Endodermal cell (in vitro differentiated cells): ENCODE measurements at regions not wholly inside any gene's neighbourhood (a gene's known extent, or its start where the extent isn't known, plus 50 kb on each side); places are given as distances from the start of the nearest gene placed in this dataset.

ENCODE experiments used
- DNase-seq: peaks from one replicate; pipeline ENCODE4 v3.0.0-alpha.2; 2017
- H3K27ac ChIP-seq: 2 replicates; pipeline ENCODE4 v1.5.1; 2013; ENCODE audit warnings: mild to moderate bottlenecking, low read depth, low read length, moderate library complexity
- H3K27me3 ChIP-seq: 2 replicates; pipeline ENCODE4 v1.6.1; 2013; ENCODE audit warnings: mild to moderate bottlenecking, low read length, moderate library complexity; ENCODE audit not compliant: insufficient read depth, control insufficient read depth, poor library complexity, severe bottlenecking
- H3K36me3 ChIP-seq: 2 replicates; pipeline ENCODE4 v1.7.0; 2013; ENCODE audit warnings: mild to moderate bottlenecking, low read length, moderate library complexity; ENCODE audit not compliant: control insufficient read depth, insufficient read depth
- H3K4me1 ChIP-seq: one replicate; pipeline ENCODE4 v1.7.0; 2013; ENCODE audit warnings: low read length; ENCODE audit not compliant: control insufficient read depth, insufficient read depth
- H3K4me3 ChIP-seq: 2 replicates; pipeline ENCODE4 v1.5.1; 2013; ENCODE audit warnings: mild to moderate bottlenecking, low read length, moderate library complexity
- H3K9ac ChIP-seq: 2 replicates; pipeline ENCODE4 v1.6.1; 2013; ENCODE audit warnings: mild to moderate bottlenecking, low read length, moderate library complexity; ENCODE audit not compliant: poor library complexity, severe bottlenecking; ENCODE audit errors: extremely low read depth
- H3K9me3 ChIP-seq: 2 replicates; pipeline ENCODE4 v1.6.1; 2013; ENCODE audit warnings: mild to moderate bottlenecking, low read length, moderate library complexity; ENCODE audit not compliant: control insufficient read depth
- H3K27ac Mint-ChIP-seq: 2 replicates; pipeline ENCODE4 v1.8.0; 2020; ENCODE audit warnings: mixed read lengths
- H3K27me3 Mint-ChIP-seq: 2 replicates; pipeline ENCODE4 v1.8.0; 2021; ENCODE audit warnings: mild to moderate bottlenecking, mixed read lengths; ENCODE audit not compliant: insufficient read depth
- H3K36me3 Mint-ChIP-seq: 2 replicates; pipeline ENCODE4 v1.8.0; 2020; ENCODE audit warnings: low read depth, mixed read lengths
- H3K4me1 Mint-ChIP-seq: 2 replicates; pipeline ENCODE4 v1.8.0; 2020; ENCODE audit warnings: mixed read lengths
- H3K4me3 Mint-ChIP-seq: 2 replicates; pipeline ENCODE4 v1.8.0; 2020; ENCODE audit warnings: mild to moderate bottlenecking, moderate library complexity, mixed read lengths
- H3K9me3 Mint-ChIP-seq: 2 replicates; pipeline ENCODE4 v1.8.0; 2020; ENCODE audit warnings: mild to moderate bottlenecking, mixed read lengths
- CTCF ChIP-seq: fragments of 200-600 bp; sonication (generic); conservative IDR thresholded peaks from 2 replicates; pipeline ENCODE4 v1.5.0; 2021; ENCODE audit warnings: antibody characterized with exemption, mild to moderate bottlenecking
- WGBS, 2 experiments: methylation state at CpG; one replicate each; pipeline versions ENCODE4 v1.1.5 to v1.1.7; 2013; ENCODE audit warnings: missing lambda C conversion rate in 2 of 2, mixed read lengths in 1 of 2; ENCODE audit not compliant: insufficient coverage in 1 of 2, insufficient read length in 1 of 2; 5-methylcytosine and 5-hydroxymethylcytosine counted together

GRCh38 chr5:9958914-9959313 is 290.8 kb downstream of the ATPSCKMT start:
- H3K9me3 ChIP-seq = no peaks in the 10 kb centered on the region
- H3K4me1 Mint-ChIP-seq = peaks cover 16% of the 10 kb centered on the region
- H3K4me3 ChIP-seq = no peak overlapping the region
- no peak overlapping the region for H3K27ac ChIP-seq
- H3K36me3 Mint-ChIP-seq = no peaks in the 10 kb centered on the region
- peaks cover 8% of the 10 kb centered on the region for H3K4me1 ChIP-seq
- H3K4me3 Mint-ChIP-seq = no peak overlapping the region
- H3K27me3 ChIP-seq = no peaks in the 10 kb centered on the region
- H3K27ac Mint-ChIP-seq = no peak overlapping the region
- peaks cover 8% of the 10 kb centered on the region for H3K9me3 Mint-ChIP-seq
- TF ChIP-seq CTCF = no peak
- H3K36me3 ChIP-seq = no peaks in the 10 kb centered on the region
- DNase-seq = no peak
- 88 to 96% methylated on average over 3 to 5 of the region's 5 CpGs for WGBS, 2 experiments
- H3K27me3 Mint-ChIP-seq = peaks cover 2% of the 10 kb centered on the region
- H3K9ac ChIP-seq = no peak overlapping the region

GRCh38 chr5:9957214-9957613 is 292.5 kb downstream of the ATPSCKMT start:
- H3K4me1 ChIP-seq = peaks cover 11% of the 10 kb centered on the region
- Mint-ChIP-seq H3K36me3 (peaks cover 2% of the 10 kb centered on the region), H3K4me1 (peaks cover 18% of the 10 kb centered on the region), H3K4me3 (no peak overlapping the region), H3K27ac (no peak overlapping the region), H3K9me3 (peaks cover 19% of the 10 kb centered on the region), H3K27me3 (peaks cover 2% of the 10 kb centered on the region)
- H3K27me3 ChIP-seq = no peaks in the 10 kb centered on the region
- H3K36me3 ChIP-seq = no peaks in the 10 kb centered on the region
- H3K4me3 ChIP-seq = no peak overlapping the region
- H3K9me3 ChIP-seq = peaks cover 13% of the 10 kb centered on the region
- TF ChIP-seq CTCF = no peak
- no peak overlapping the region for H3K9ac ChIP-seq
- H3K27ac ChIP-seq = no peak overlapping the region
- 83% methylated on average over 1 of the region's 1 CpG; no CpG with 5 or more reads in 1 of the 2 experiments for WGBS, 2 experiments
- DNase-seq = no peak

- H3K4me3 ChIP-seq = no peak overlapping the region
- Mint-ChIP-seq H3K9me3 (peaks cover 20% of the 10 kb centered on the region), H3K27ac (no peak overlapping the region), H3K4me1 (peaks cover 14% of the 10 kb centered on the region), H3K4me3 (no peak overlapping the region), H3K36me3 (peaks cover 2% of the 10 kb centered on the region), H3K27me3 (peaks cover 2% of the 10 kb centered on the region)
- no peaks in the 10 kb centered on the region for H3K27me3 ChIP-seq
- no peak for TF ChIP-seq CTCF
- no peaks in the 10 kb centered on the region for H3K36me3 ChIP-seq
- no peak overlapping the region for H3K27ac ChIP-seq
- no peak for DNase-seq
- H3K9ac ChIP-seq = no peak overlapping the region
- H3K9me3 ChIP-seq = peaks cover 18% of the 10 kb centered on the region
- H3K4me1 ChIP-seq = peaks cover 8% of the 10 kb centered on the region
These were observed 293.0 kb downstream of the ATPSCKMT start for GRCh38 chr5:9956725-9957124.
